ENCODE measurements at regions not wholly inside any gene's neighbourhood (a gene's known extent, or its start where the extent isn't known, plus 50 kb on each side); places are given as distances from the start of the nearest gene placed in this dataset.
"Not testable (repeated sequence)": the region's sequence is repeated elsewhere in the genome, so short reads cannot be mapped to it uniquely, and the experiment has no call there.

DNA sequence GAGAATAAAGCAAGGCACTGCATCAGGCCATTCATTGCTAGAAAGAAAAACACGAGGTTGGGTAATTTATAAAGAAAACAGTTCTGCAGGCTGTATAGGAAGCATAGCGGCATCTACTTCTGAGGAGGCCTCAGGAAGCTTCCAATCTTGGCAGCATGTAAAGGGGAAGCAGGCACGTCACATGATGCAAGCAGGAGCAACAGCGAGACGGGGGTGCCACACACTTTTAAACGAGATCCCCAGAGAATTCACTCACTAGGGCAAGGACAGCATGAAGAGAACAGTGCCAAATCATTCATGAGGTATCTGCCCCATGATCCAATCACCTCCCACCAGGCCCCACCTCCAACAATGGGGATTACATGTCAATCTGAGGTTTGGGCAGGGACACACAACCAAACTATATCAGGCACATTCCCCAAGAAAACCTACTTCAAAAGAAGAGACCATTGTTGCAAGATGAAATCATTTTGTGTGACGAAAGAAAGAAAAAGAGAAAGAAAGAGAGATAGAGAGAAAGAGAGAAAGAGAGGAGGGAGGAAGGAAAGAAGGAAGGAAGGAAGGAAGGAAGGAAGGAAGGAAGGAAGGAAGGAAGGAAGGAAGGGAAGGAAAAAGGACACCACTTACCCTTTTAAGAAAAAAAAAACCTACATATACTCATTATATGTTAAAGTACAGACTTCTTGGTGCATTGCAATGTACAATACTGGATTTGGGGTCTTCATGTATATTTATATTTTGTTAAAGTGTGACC is 95.9 kb upstream of the PLEKHG1 start:
- Histone ChIP-seq H3K4me2 (ENCODE audit: low read length) (no peak overlapping the region), H3K9me3 (ENCODE audit: low read length) (no peaks in the 10 kb centered on the region), H3K4me1 (ENCODE audit: insufficient read depth, low read length) (no peaks in the 10 kb centered on the region), H3K79me2 (ENCODE audit: low read length) (no peaks in the 10 kb centered on the region), H3K9ac (ENCODE audit: low read length) (no peak overlapping the region), H4K20me1 (ENCODE audit: low read length) (no peaks in the 10 kb centered on the region), H3F3A (ENCODE audit: low read length, unreplicated experiment) (no peaks in the 10 kb centered on the region), H3K9me2 (replicated peaks; ENCODE audit: low read length) (no peaks in the 10 kb centered on the region), H2AFZ (ENCODE audit: low read length) (no peak overlapping the region), H3K4me3 (ENCODE audit: low read length) (no peak overlapping the region), H3K27me3 (ENCODE audit: low read length) (no peaks in the 10 kb centered on the region), H3K27ac (ENCODE audit: low read length) (no peak overlapping the region), H3K36me3 (ENCODE audit: low read depth, low read length) (no peaks in the 10 kb centered on the region)
- no TSS peak for BruUV-seq (replicated peaks)
- intact Hi-C loops (cut with micrococcal nuclease): no loop called here
- ChIA-PET CTCF (no interaction called here), POLR2A (ENCODE audit: unreplicated experiment) (no interaction called here)
- DNase-seq (no peak), ATAC-seq (no peak)
- TF ChIP-seq EZH2phosphoT487 (IDR thresholded peaks at IDR 0.05; ENCODE audit: borderline replicate concordance, low read length) (no peak), EZH2 (IDR thresholded peaks at IDR 0.05; ENCODE audit: low read length, unreplicated experiment) (no peak)
- TF ChIP-seq, protein P1, sequence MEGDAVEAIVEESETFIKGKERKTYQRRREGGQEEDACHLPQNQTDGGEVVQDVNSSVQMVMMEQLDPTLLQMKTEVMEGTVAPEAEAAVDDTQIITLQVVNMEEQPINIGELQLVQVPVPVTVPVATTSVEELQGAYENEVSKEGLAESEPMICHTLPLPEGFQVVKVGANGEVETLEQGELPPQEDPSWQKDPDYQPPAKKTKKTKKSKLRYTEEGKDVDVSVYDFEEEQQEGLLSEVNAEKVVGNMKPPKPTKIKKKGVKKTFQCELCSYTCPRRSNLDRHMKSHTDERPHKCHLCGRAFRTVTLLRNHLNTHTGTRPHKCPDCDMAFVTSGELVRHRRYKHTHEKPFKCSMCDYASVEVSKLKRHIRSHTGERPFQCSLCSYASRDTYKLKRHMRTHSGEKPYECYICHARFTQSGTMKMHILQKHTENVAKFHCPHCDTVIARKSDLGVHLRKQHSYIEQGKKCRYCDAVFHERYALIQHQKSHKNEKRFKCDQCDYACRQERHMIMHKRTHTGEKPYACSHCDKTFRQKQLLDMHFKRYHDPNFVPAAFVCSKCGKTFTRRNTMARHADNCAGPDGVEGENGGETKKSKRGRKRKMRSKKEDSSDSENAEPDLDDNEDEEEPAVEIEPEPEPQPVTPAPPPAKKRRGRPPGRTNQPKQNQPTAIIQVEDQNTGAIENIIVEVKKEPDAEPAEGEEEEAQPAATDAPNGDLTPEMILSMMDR (conservative IDR thresholded peaks at IDR 0.05; ENCODE audit: low read depth, low read length): no peak

DNA sequence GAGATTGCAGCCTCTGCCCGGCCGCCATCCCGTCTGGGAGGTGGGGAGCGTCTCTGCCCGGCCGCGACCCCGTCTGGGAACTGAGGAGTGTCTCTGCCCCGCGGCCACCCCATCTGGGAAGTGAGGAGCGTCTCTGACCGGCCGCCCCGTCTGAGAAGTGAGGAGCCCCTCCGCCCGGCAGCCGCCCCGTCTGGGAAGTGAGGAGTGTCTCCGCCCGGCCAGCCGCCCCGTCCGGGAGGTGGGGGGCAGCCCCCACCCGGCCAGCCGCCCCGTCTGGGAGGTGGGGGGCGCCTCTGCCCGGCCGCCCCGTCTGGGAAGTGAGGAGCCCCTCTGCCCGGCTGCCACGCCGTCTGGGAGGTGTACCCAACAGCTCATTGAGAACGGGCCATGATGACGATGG is 92.3 kb upstream of the PLEKHG1 start:
- H3K4me2 ChIP-seq (ENCODE audit: low read length); BruUV-seq (replicated peaks); H3K79me2 ChIP-seq (ENCODE audit: low read length); H3K36me3 ChIP-seq (ENCODE audit: low read depth, low read length); intact Hi-C loops (cut with micrococcal nuclease); POLR2A ChIA-PET (ENCODE audit: unreplicated experiment); H3K27me3 ChIP-seq (ENCODE audit: low read length); H3K4me1 ChIP-seq (ENCODE audit: insufficient read depth, low read length); H3K9me2 ChIP-seq (replicated peaks; ENCODE audit: low read length); H3K9me3 ChIP-seq (ENCODE audit: low read length); H3K27ac ChIP-seq (ENCODE audit: low read length); ATAC-seq; CTCF ChIA-PET; H4K20me1 ChIP-seq (ENCODE audit: low read length); H2AFZ ChIP-seq (ENCODE audit: low read length); H3K9ac ChIP-seq (ENCODE audit: low read length); DNase-seq; H3F3A ChIP-seq (ENCODE audit: low read length, unreplicated experiment); H3K4me3 ChIP-seq (ENCODE audit: low read length): not testable (repeated sequence)

DNA sequence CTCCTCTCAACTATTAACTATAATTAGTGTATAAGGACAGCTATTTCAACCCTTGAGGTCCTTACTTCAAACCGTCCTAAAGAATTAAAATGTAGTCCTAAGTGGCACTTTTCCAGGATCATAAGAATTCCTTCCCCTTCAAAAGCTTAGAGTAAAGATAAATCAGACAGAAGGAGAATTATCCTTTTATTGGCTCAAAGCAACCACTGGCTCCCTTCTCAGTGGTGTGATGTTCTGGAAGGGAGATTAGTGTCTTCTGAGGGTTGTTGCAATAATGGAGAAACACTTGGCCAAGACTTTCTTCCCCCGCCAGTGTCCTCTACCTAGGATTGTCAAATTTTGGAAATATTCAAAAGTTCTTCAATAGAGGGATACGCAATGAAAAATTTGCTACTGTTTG is 89.1 kb upstream of the PLEKHG1 start:
- H3F3A ChIP-seq (ENCODE audit: low read length, unreplicated experiment): no peaks in the 10 kb centered on the region
- CTCF ChIA-PET: no interaction called here
- BruUV-seq (replicated peaks): no TSS peak
- H3K9ac ChIP-seq (ENCODE audit: low read length): no peak overlapping the region
- H3K27me3 ChIP-seq (ENCODE audit: low read length): no peaks in the 10 kb centered on the region
- DNase-seq (no peak), ATAC-seq (no peak)
- H3K9me2 ChIP-seq (replicated peaks; ENCODE audit: low read length): no peaks in the 10 kb centered on the region
- H3K36me3 ChIP-seq (ENCODE audit: low read depth, low read length): no peaks in the 10 kb centered on the region
- no peak overlapping the region for H2AFZ ChIP-seq (ENCODE audit: low read length)
- H3K4me1 ChIP-seq (ENCODE audit: insufficient read depth, low read length): peaks cover 8% of the 10 kb centered on the region; the same call in 1 of the 2 replicates
- no peak overlapping the region for H3K4me2 ChIP-seq (ENCODE audit: low read length)
- H3K79me2 ChIP-seq (ENCODE audit: low read length): no peaks in the 10 kb centered on the region
- H3K27ac ChIP-seq (ENCODE audit: low read length): no peak overlapping the region
- H4K20me1 ChIP-seq (ENCODE audit: low read length): no peaks in the 10 kb centered on the region
- POLR2A ChIA-PET (ENCODE audit: unreplicated experiment): no interaction called here
- H3K9me3 ChIP-seq (ENCODE audit: low read length): no peaks in the 10 kb centered on the region
- intact Hi-C loops (cut with micrococcal nuclease): no loop called here
- no peak for TF ChIP-seq EZH2 (IDR thresholded peaks at IDR 0.05; ENCODE audit: low read length, unreplicated experiment)
- TF ChIP-seq EZH2phosphoT487 (IDR thresholded peaks at IDR 0.05; ENCODE audit: borderline replicate concordance, low read length): no peak
- TF ChIP-seq, protein P1 (conservative IDR thresholded peaks at IDR 0.05; ENCODE audit: low read depth, low read length): no peak
- no peak overlapping the region for H3K4me3 ChIP-seq (ENCODE audit: low read length)
